Smooth muscle cell (in vitro differentiated cells): ENCODE measurements at regions not wholly inside any gene's neighbourhood (a gene's known extent, or its start where the extent isn't known, plus 50 kb on each side); places are given as distances from the start of the nearest gene placed in this dataset.

Experiments
- DNase-seq: peaks from one replicate; lab custom pipeline; 2025; ENCODE audit not compliant: unreplicated experiment; lab: John Stamatoyannopoulos, UW
- H2AFZ ChIP-seq: fragments of 200-600 bp; sonication (generic); 2 replicates; pipeline ENCODE4 v1.6.0; 2016; ENCODE audit warnings: antibody characterized with exemption, low read depth, mild to moderate bottlenecking
- H3F3A ChIP-seq: fragments of 200-600 bp; sonication (generic); 2 replicates; pipeline ENCODE4 v1.6.0; 2017; ENCODE audit warnings: antibody characterized with exemption, low read depth
- H3K27ac ChIP-seq: fragments of 200-600 bp; sonication (generic); 2 replicates; pipeline ENCODE4 v1.5.1; 2016; ENCODE audit warnings: low read depth, mild to moderate bottlenecking
- H3K27me3 ChIP-seq: fragments of 200-600 bp; sonication (generic); 2 replicates; pipeline ENCODE4 v1.6.1; 2016; ENCODE audit warnings: low read depth, mild to moderate bottlenecking
- H3K36me3 ChIP-seq: fragments of 200-600 bp; sonication (generic); 2 replicates; pipeline ENCODE4 v1.5.1; 2016; ENCODE audit warnings: low read depth
- H3K4me1 ChIP-seq: fragments of 200-600 bp; sonication (generic); 2 replicates; pipeline ENCODE4 v1.5.1; 2016; ENCODE audit warnings: low read depth
- H3K4me2 ChIP-seq: fragments of 200-600 bp; sonication (generic); 2 replicates; pipeline ENCODE4 v1.6.0; 2016; ENCODE audit warnings: mild to moderate bottlenecking
- H3K4me3 ChIP-seq: fragments of 200-600 bp; sonication (generic); 2 replicates; pipeline ENCODE4 v1.5.1; 2016; ENCODE audit warnings: mild to moderate bottlenecking
- H3K79me2 ChIP-seq: fragments of 200-600 bp; sonication (generic); 2 replicates; pipeline ENCODE4 v1.6.0; 2016; ENCODE audit warnings: low read depth, mild to moderate bottlenecking
- H3K9ac ChIP-seq: fragments of 200-600 bp; sonication (generic); 2 replicates; pipeline ENCODE4 v1.6.0; 2016; ENCODE audit warnings: low read depth
- H3K9me3 ChIP-seq: fragments of 200-600 bp; sonication (generic); replicated peaks from 2 replicates; pipeline ENCODE4 v1.5.1; 2016; ENCODE audit warnings: low read depth
- H4K20me1 ChIP-seq: fragments of 200-600 bp; sonication (generic); 2 replicates; pipeline ENCODE4 v1.6.0; 2016; ENCODE audit warnings: low read depth
- WGBS: methylation state at CpG from one replicate; pipeline ENCODE4 v1.1.7; 2016; ENCODE audit warnings: low lambda C conversion rate; 5-methylcytosine and 5-hydroxymethylcytosine counted together
- TF ChIP-seq, protein P1 (sequence below): fragments of 200-600 bp; sonication (generic); IDR thresholded peaks from 2 replicates; pipeline ENCODE4 v1.5.1; 2017; ENCODE audit warnings: borderline replicate concordance, mild to moderate bottlenecking, antibody characterized with exemption; ENCODE audit not compliant: insufficient read depth, poor library complexity, severe bottlenecking

DNA sequence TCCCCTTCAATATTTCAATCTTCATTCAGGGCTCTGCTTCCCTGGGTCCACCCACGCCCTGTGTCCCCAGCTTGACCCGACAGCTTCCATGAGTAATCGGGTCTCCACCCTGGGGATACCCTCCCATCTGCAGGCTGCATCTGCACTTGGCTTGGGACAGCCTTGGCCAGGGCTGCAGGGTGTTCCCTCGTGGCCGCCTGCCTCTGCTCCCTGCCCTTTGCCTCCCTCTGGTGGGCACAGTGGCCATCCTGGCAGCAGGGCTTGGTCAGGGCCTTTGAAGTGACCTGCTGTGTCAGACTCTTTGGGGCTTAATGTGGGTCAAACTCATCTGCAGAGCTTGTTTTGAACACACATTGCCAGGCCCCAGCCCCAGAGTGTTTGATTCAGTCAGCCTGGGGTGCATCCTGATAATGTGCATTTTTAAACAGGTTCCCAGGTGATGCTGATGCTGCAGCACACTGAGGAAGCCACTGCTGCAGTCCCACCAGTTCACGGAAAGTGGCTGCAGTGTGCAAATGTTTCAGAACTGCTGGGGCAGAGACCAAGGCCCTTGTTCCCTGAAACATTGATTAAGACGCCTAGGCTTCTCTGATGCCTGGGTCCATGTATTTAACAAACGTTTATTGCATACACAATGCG is 80.7 kb upstream of the SEC61G start:
- no peak overlapping the region for H3K4me3 ChIP-seq
- DNase-seq = no peak
- H3K36me3 ChIP-seq = no peaks in the 10 kb centered on the region
- no peak overlapping the region for H3K27ac ChIP-seq
- no peaks in the 10 kb centered on the region for H3K27me3 ChIP-seq
- TF ChIP-seq, protein P1, sequence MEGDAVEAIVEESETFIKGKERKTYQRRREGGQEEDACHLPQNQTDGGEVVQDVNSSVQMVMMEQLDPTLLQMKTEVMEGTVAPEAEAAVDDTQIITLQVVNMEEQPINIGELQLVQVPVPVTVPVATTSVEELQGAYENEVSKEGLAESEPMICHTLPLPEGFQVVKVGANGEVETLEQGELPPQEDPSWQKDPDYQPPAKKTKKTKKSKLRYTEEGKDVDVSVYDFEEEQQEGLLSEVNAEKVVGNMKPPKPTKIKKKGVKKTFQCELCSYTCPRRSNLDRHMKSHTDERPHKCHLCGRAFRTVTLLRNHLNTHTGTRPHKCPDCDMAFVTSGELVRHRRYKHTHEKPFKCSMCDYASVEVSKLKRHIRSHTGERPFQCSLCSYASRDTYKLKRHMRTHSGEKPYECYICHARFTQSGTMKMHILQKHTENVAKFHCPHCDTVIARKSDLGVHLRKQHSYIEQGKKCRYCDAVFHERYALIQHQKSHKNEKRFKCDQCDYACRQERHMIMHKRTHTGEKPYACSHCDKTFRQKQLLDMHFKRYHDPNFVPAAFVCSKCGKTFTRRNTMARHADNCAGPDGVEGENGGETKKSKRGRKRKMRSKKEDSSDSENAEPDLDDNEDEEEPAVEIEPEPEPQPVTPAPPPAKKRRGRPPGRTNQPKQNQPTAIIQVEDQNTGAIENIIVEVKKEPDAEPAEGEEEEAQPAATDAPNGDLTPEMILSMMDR = peak; percentile 38
- H3K9ac ChIP-seq = no peak overlapping the region
- H3F3A ChIP-seq = no peaks in the 10 kb centered on the region
- no peaks in the 10 kb centered on the region for H3K79me2 ChIP-seq
- no peaks in the 10 kb centered on the region for H3K9me3 ChIP-seq
- H3K4me2 ChIP-seq = no peak overlapping the region
- no peak overlapping the region for H2AFZ ChIP-seq
- peaks cover 5% of the 10 kb centered on the region for H3K4me1 ChIP-seq
- no peaks in the 10 kb centered on the region for H4K20me1 ChIP-seq
- 67% methylated on average over 9 of the region's 9 CpGs for WGBS

DNA sequence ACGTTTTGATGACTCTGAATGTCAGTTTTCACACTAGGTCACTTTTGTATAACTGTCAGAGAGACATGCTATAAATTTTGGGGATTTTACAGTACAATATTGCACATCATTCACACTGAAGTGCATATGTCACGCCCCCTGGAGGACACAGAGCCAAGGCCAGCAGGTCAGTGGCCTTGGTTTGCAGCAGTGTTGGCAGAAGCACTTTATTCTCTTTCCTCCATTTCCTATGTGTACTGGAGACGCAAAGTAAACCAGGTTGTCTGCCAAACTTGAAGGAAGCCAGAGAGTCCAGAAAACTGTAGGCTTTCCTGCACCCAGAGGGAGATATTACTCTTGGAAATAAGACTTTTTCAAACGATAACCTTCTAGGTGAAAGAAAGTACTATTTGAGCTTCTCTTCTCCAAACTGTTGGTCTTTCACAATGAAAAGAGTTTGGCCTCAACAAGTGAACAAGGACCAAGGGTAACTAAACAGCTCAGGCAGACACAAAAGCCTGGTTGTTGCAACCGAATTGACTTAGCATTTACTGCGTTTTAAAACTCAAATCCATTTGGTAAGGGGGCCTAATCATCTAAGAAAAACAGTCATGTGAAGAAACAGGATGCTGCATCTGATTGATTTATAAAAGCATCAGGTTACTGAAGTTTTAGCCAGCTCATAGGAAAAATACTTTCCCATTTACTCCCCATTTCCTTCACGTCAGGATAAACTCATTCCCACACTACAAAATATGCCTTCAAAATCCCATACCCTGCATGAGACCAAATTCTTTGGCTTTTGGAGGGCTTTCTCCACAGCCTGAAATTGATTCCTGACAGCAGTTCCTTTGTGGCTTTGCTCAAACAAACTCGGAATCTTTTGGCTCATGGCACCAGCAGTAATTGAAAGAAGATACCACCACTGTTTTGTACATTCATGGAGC is 83.0 kb upstream of the SEC61G start:
- TF ChIP-seq, protein P1 = peak; percentile 40
- peak overlapping the region; percentile 12 for H2AFZ ChIP-seq
- WGBS = 56% methylated on average over 8 of the region's 8 CpGs
- H3K4me1 ChIP-seq = peaks cover 5% of the 10 kb centered on the region
- no peak overlapping the region for H3K9ac ChIP-seq
- no peaks in the 10 kb centered on the region for H3K79me2 ChIP-seq
- no peak overlapping the region for H3K27ac ChIP-seq
- DNase-seq = no peak
- H3F3A ChIP-seq = no peaks in the 10 kb centered on the region
- H3K36me3 ChIP-seq = no peaks in the 10 kb centered on the region
- H3K4me2 ChIP-seq = no peak overlapping the region
- H4K20me1 ChIP-seq = no peaks in the 10 kb centered on the region
- no peaks in the 10 kb centered on the region for H3K27me3 ChIP-seq
- no peaks in the 10 kb centered on the region for H3K9me3 ChIP-seq
- H3K4me3 ChIP-seq = no peak overlapping the region

- 71% methylated on average over 3 of the region's 3 CpGs for WGBS
- Histone ChIP-seq H3K36me3 (no peaks in the 10 kb centered on the region), H3K4me3 (no peak overlapping the region), H3K79me2 (no peaks in the 10 kb centered on the region), H3K27me3 (no peaks in the 10 kb centered on the region), H4K20me1 (no peaks in the 10 kb centered on the region), H3K4me1 (peaks cover 5% of the 10 kb centered on the region), H3F3A (no peaks in the 10 kb centered on the region), H3K9ac (no peak overlapping the region), H3K4me2 (no peak overlapping the region), H2AFZ (no peak overlapping the region), H3K27ac (no peak overlapping the region), H3K9me3 (no peaks in the 10 kb centered on the region)
- TF ChIP-seq, protein P1 = no peak
- DNase-seq = no peak
These were observed 84.9 kb upstream of the SEC61G start for GRCh38 chr7:54843841-54844355.
